Astrocyte of the cerebellum (primary cell): ENCODE measurements at regions not wholly inside any gene's neighbourhood (a gene's known extent, or its start where the extent isn't known, plus 50 kb on each side); places are given as distances from the start of the nearest gene placed in this dataset.

Experiments used
- DNase-seq: peaks from one replicate; pipeline ENCODE4 v3.0.0-alpha.2; 2011; ENCODE audit warnings: low read depth
- H3K4me3 ChIP-seq: 2 replicates; pipeline ENCODE4 v1.5.1; 2011; ENCODE audit warnings: mild to moderate bottlenecking, low read depth, low read length, moderate library complexity
- in situ Hi-C: cut with HindIII; loops from 2 replicates; pipeline ENCODE4 v1.10.0; 2017; ENCODE audit warnings: low sequenced_read_pairs
- TF ChIP-seq, protein P1 (sequence below): IDR thresholded peaks from 2 replicates; pipeline ENCODE4 v1.5.1; 2012; ENCODE audit warnings: low read length, low read depth, moderate library complexity, mild to moderate bottlenecking; ENCODE audit errors: missing control alignments

DNA sequence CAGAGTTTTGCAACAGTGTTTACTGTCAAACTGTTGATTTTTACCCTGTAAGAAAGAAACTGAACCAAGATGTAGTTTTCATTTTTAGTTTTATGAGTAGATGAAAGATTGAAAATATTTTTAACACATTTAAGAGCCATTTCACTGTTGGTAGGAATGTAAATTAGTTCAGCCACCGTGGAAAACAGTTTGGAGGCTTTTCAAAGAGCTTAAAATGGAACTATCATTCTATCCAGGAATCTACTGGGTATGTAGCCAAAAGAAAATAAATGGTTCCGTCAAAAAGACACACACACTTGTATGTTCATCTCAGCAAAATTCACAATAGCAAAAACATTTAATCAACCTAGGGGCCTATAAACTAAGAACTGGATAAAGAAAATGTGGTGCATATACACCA, 729.8 kb upstream of the CDH7 start:
- no peak overlapping the region for H3K4me3 ChIP-seq
- TF ChIP-seq, protein P1, sequence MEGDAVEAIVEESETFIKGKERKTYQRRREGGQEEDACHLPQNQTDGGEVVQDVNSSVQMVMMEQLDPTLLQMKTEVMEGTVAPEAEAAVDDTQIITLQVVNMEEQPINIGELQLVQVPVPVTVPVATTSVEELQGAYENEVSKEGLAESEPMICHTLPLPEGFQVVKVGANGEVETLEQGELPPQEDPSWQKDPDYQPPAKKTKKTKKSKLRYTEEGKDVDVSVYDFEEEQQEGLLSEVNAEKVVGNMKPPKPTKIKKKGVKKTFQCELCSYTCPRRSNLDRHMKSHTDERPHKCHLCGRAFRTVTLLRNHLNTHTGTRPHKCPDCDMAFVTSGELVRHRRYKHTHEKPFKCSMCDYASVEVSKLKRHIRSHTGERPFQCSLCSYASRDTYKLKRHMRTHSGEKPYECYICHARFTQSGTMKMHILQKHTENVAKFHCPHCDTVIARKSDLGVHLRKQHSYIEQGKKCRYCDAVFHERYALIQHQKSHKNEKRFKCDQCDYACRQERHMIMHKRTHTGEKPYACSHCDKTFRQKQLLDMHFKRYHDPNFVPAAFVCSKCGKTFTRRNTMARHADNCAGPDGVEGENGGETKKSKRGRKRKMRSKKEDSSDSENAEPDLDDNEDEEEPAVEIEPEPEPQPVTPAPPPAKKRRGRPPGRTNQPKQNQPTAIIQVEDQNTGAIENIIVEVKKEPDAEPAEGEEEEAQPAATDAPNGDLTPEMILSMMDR = no peak
- no peak for DNase-seq
- in situ Hi-C loops = no loop called here

DNA sequence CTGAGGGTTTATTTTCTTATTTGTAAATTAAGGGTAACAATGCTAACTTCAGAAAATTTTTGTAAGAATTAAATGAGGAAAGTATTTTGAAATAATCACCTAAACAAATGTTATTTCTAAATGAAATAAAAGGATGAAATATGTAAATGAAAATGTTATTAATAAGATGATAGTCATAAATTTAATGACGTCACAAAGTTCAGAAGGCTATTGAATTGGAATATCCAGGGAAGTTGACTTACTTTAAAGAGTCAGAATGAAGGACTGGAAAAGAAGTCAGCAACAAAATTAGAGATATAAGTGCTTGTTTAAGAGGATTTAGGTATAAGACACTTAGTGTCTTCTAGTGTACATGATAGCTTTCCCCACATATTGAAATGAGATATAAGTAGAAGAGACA, 732.6 kb upstream of the CDH7 start:
- in situ Hi-C loops = no loop called here
- no peak for DNase-seq
- TF ChIP-seq, protein P1 = no peak
- H3K4me3 ChIP-seq = no peak overlapping the region

DNA sequence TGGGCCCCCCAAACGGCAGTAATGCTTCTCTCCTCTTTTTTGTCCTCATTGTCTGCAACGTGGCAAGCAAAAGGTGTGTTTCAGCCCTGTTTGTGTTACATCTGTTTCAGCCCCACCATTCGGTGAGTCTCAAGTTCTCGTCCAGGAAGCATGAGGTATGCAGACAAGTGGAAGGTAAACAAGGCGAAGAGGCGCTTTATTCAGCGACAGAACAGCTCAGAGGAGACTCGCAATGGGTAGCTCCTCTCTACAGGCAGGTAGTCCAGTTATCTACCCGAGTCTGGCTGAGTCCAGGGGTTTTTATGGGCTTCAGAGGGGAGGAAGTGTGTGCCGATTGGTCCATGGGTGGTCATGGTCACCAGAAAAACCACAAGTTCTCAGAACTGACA, 733.4 kb upstream of the CDH7 start:
- no peak overlapping the region for H3K4me3 ChIP-seq
- DNase-seq = no peak
- TF ChIP-seq, protein P1 = no peak
- in situ Hi-C loops = no loop called here

DNA sequence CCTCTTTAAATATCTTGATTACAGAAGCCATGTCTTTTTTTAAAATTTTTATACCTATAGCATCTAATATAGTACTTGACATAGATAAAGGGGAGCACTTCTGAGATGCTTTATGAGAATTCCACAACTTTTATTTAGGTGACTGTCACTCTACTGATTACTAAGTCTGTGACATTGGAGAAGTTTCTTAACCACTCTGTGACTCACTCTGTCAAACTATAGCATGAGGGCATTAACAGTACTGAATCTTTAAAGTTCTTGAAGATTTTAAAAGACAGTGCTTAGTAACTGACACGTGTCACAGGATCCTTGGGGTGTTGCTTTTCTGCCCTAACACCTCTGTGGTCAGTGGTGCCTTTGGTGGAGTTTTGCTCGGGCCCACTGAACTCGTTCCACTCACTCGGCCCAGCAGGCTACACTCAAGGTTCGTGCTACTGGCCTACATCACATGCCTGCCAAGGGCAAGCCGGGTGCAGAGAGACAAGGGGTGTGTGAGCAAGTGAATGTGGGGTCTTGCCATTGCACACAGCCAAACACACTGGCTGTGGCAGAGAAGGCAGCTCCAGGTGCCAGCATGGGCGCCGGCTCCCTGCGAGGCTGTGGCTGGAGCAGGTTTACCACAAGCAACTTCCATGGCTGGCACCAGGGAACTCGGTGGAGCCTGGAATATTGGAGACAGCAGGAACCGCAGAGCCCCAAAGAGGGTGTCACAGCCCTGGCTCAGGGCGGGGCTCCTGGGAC, 734.0 kb upstream of the CDH7 start:
- TF ChIP-seq, protein P1 = no peak
- DNase-seq = no peak
- in situ Hi-C loops = no loop called here

DNA sequence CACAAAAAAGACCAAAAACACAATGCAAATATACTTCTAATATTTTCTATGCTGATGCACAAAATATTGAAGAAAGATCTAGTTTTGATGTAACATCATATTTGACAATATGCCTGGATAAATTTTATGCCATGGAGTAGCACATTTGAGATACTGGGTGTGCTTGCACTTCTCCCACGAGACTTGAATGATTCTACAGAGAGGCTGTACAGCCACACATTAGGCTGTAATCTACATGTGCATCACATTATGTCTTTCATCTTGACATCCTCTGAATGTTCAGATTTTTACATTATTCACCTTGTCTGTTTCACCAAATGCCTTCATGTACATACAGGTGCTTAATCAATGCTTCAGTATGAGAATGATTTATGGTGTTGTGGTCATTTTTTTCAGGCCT, 756.4 kb upstream of the CDH7 start:
- TF ChIP-seq, protein P1 = no peak
- H3K4me3 ChIP-seq = no peak overlapping the region
- in situ Hi-C loops = no loop called here
- DNase-seq = no peak

More for the DNA sequence above, 734.0 kb upstream of the CDH7 start:
- no peak overlapping the region for H3K4me3 ChIP-seq

DNA sequence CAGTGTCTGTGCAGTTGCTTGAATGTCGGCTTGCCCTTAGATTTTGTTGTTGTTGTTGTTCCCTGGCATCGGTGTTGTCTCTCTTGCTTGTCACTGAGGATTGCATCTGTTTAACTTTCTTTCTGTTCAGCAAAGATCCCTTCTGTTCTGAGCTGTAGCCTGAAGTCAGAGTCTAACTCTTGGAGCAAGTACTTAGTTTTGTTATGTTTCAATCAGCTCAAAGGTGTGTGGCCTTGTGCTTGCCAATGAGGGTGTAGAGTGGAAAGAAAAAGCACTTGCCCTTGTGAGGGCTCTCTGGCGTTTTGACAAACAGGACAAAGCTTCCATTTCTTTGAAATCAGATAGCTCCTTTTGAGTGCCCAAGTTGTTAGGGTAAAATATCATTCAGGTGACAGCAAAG, 757.1 kb upstream of the CDH7 start:
- in situ Hi-C loops = no loop called here
- TF ChIP-seq, protein P1 = no peak
- DNase-seq = no peak
- no peak overlapping the region for H3K4me3 ChIP-seq
